Panc1 (cell line): ENCODE measurements at regions not wholly inside any gene's neighbourhood (a gene's known extent, or its start where the extent isn't known, plus 50 kb on each side); places are given as distances from the start of the nearest gene placed in this dataset.

ENCODE experiments used
- CTCF ChIP-seq: fragments of 450-650 bp; IDR thresholded peaks from 2 replicates; pipeline ENCODE4 v1.5.1; 2017; ENCODE audit warnings: mild to moderate bottlenecking
- POLR2AphosphoS5 ChIP-seq: IDR thresholded peaks from 2 replicates; pipeline ENCODE4 v1.6.1; 2012; ENCODE audit warnings: mild to moderate bottlenecking, low read depth, low read length, moderate library complexity
- REST ChIP-seq, 2 experiments: IDR thresholded peaks; 2 replicates each; pipeline ENCODE4 v1.6.1; 2011 to 2012; ENCODE audit warnings: low read depth in 2 of 2, control low read depth in 1 of 2, low read length in 1 of 2, mild to moderate bottlenecking in 1 of 2, moderate library complexity in 1 of 2; ENCODE audit not compliant: insufficient read depth in 1 of 2
- SIN3A ChIP-seq: IDR thresholded peaks from 2 replicates; pipeline ENCODE4 v1.6.1; 2012; ENCODE audit warnings: low read depth, mild to moderate bottlenecking, low read length, moderate library complexity, borderline replicate concordance; ENCODE audit not compliant: insufficient read depth
- TCF7L2 ChIP-seq: IDR thresholded peaks from 2 replicates; pipeline ENCODE4 v1.6.1; 2011; ENCODE audit warnings: mild to moderate bottlenecking, low read depth, low read length, inconsistent platforms

- TF ChIP-seq REST (IDR thresholded peaks at IDR 0.05; ENCODE audit: insufficient read depth in 1 of 2, low read depth in 2 of 2, low read length in 1 of 2) (no peak), CTCF (no peak), TCF7L2 (no peak), POLR2AphosphoS5 (no peak), SIN3A (no peak)
These were observed 628.8 kb downstream of the SLITRK6 start for GRCh38 chr13:85170372-85170771.
